ENCODE measurements at regions not wholly inside any gene's neighbourhood (a gene's known extent, or its start where the extent isn't known, plus 50 kb on each side); places are given as distances from the start of the nearest gene placed in this dataset.

GRCh38 chr2:58769111-58769863, 528.2 kb upstream of the FANCL start:
- no peak for DNase-seq (ENCODE audit: low read depth in 1 of 2, low spot score in 1 of 2)
- H3K4me3 ChIP-seq = no peak overlapping the region
- no peaks in the 10 kb centered on the region for H3K27me3 ChIP-seq
- no peak overlapping the region for H3K27ac ChIP-seq
- H3K9me3 ChIP-seq (ENCODE audit: low read depth) = no peaks in the 10 kb centered on the region
- no peaks in the 10 kb centered on the region for H3K36me3 ChIP-seq
- no peak for TF ChIP-seq CTCF (IDR thresholded peaks at IDR 0.05; ENCODE audit: low read depth, low read length)
- H3K4me1 ChIP-seq (ENCODE audit: low read depth) = no peaks in the 10 kb centered on the region

GRCh38 chr2:58768715-58769080, 527.6 kb upstream of the FANCL start:
- H3K36me3 ChIP-seq = no peaks in the 10 kb centered on the region
- DNase-seq (ENCODE audit: low read depth in 1 of 2, low spot score in 1 of 2) = no peak
- H3K4me3 ChIP-seq = no peak overlapping the region
- H3K27ac ChIP-seq = no peak overlapping the region
- no peaks in the 10 kb centered on the region for H3K27me3 ChIP-seq
- no peaks in the 10 kb centered on the region for H3K4me1 ChIP-seq (ENCODE audit: low read depth)
- H3K9me3 ChIP-seq (ENCODE audit: low read depth) = no peaks in the 10 kb centered on the region
- no peak for TF ChIP-seq CTCF (IDR thresholded peaks at IDR 0.05; ENCODE audit: low read depth, low read length)

GRCh38 chr2:58767828-58768714, 526.9 kb upstream of the FANCL start:
- no peak for DNase-seq (ENCODE audit: low read depth in 1 of 2, low spot score in 1 of 2)
- Histone ChIP-seq H3K9me3 (ENCODE audit: low read depth) (no peaks in the 10 kb centered on the region), H3K4me1 (ENCODE audit: low read depth) (no peaks in the 10 kb centered on the region), H3K27me3 (no peaks in the 10 kb centered on the region), H3K4me3 (no peak overlapping the region), H3K27ac (no peak overlapping the region), H3K36me3 (no peaks in the 10 kb centered on the region)
- TF ChIP-seq CTCF (IDR thresholded peaks at IDR 0.05; ENCODE audit: low read depth, low read length) = no peak

- Histone ChIP-seq H3K27me3 (no peaks in the 10 kb centered on the region), H3K4me1 (ENCODE audit: low read depth) (no peaks in the 10 kb centered on the region), H3K9me3 (ENCODE audit: low read depth) (no peaks in the 10 kb centered on the region), H3K36me3 (no peaks in the 10 kb centered on the region), H3K4me3 (no peak overlapping the region), H3K27ac (no peak overlapping the region)
- TF ChIP-seq CTCF (IDR thresholded peaks at IDR 0.05; ENCODE audit: low read depth, low read length) = no peak
- DNase-seq (ENCODE audit: low read depth in 1 of 2, low spot score in 1 of 2) = no peak
These were observed 523.4 kb upstream of the FANCL start for GRCh38 chr2:58764338-58765104.

- Histone ChIP-seq H3K9me3 (ENCODE audit: low read depth) (no peaks in the 10 kb centered on the region), H3K36me3 (no peaks in the 10 kb centered on the region), H3K4me3 (no peak overlapping the region), H3K4me1 (ENCODE audit: low read depth) (no peaks in the 10 kb centered on the region), H3K27me3 (no peaks in the 10 kb centered on the region), H3K27ac (no peak overlapping the region)
- DNase-seq (ENCODE audit: low read depth in 1 of 2, low spot score in 1 of 2) = peak; percentile 48 to 65
- TF ChIP-seq CTCF (IDR thresholded peaks at IDR 0.05; ENCODE audit: low read depth, low read length) = peak; percentile 42
These were observed 521.2 kb upstream of the FANCL start for GRCh38 chr2:58762176-58762781.
